GOT3 (cell line): ENCODE measurements at regions not wholly inside any gene's neighbourhood (a gene's known extent, or its start where the extent isn't known, plus 50 kb on each side); places are given as distances from the start of the nearest gene placed in this dataset.

ENCODE experiments used
- DNase-seq: peaks from one replicate; lab custom pipeline; 2025; ENCODE audit warnings: mixed read lengths; lab: John Stamatoyannopoulos, UW

- DNase-seq = no peak
These were observed 56.9 kb upstream of the E2F7 start for GRCh38 chr12:77122236-77122635.

DNA sequence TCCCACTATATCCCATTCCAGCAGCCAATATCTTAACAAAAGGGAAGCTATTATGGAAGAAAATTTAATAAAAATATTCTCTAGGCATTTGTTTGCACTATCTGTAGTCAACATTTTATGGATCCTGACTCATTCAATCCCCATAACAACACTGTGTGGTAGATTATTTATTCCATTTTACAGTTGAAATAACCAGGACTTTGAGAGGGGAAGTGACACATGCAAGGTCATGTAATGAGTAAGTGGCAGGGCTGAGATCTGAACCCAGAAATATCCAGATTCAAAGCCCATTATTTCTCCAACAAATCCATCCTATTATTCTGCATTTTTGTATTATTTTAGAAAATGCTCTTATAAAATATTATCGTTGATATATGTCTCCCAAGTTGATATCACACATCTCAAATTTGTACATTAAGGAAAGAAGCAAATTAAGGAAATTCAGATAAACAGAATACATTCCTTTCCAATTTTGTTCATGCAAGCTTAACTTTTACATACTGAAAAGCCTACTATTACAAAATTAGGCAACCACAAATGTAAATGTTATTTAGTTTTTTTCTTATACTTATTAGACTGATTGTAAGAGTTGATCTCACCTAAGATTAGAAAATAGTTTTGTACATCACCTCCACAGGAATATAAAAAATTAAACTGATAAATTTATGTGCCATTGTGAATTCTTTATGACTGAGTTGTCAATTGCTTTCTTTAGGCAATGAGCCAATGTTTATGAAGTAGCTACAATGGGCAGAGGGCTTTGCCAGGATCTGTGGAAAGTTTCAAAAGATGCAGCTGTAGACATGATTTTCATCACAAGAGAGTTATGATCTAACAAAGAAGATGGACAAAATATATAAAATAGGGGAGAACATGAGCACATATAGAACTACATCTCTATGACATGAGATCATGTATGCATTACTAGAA, 55.1 kb upstream of the E2F7 start:
- no peak for DNase-seq

DNA sequence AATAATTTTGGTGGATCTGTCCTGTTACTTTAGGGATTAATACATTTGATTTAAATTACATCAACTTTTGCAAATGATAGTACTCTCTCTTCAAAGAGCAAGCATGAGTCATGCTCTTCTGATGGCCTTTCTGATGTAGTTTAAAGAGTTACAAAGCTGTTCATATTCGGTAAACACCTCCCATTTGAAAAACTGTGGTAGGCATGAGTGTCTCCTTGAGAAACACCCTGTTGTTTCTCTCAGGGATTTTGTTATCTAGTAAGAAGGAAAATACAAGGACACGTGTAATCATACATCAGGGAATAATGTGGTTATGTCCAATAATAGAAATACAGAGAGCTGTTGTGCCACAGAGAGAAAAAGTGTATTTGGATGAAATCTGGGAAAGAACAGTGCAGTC, 53.3 kb upstream of the E2F7 start:
- DNase-seq = no peak

GRCh38 chr12:77116277-77116676, 50.9 kb upstream of the E2F7 start:
- no peak for DNase-seq

- no peak for DNase-seq
These were observed 50.1 kb upstream of the E2F7 start for GRCh38 chr12:77115471-77115870.
